Upper lobe of left lung (tissue), 4 donors: ENCODE measurements at regions not wholly inside any gene's neighbourhood (a gene's known extent, or its start where the extent isn't known, plus 50 kb on each side); places are given as distances from the start of the nearest gene placed in this dataset.

Experiments used
- CTCF ChIP-seq, 6 experiments: fragments of 450-650 bp in 4 of 6; fragments of 200-600 bp in 2 of 6; sonication (generic) in 2 of 6; IDR thresholded peaks; one replicate each; pipeline ENCODE4 v1.5.1; 2016 to 2019; ENCODE audit warnings: antibody characterized with exemption in 6 of 6
- EP300 ChIP-seq, 4 donors: sonication (generic); formaldehyde crosslinking; IDR thresholded peaks; one replicate each; pipeline ENCODE4 v1.5.1; 2017; ENCODE audit warnings: antibody characterized with exemption in 4 of 4, control low read depth in 2 of 4
- POLR2A ChIP-seq, 4 donors: fragments of 450-650 bp; IDR thresholded peaks; one replicate each; pipeline ENCODE4 v1.5.1; 2016 to 2017; ENCODE audit warnings: antibody characterized with exemption in 4 of 4, mild to moderate bottlenecking in 2 of 4

DNA sequence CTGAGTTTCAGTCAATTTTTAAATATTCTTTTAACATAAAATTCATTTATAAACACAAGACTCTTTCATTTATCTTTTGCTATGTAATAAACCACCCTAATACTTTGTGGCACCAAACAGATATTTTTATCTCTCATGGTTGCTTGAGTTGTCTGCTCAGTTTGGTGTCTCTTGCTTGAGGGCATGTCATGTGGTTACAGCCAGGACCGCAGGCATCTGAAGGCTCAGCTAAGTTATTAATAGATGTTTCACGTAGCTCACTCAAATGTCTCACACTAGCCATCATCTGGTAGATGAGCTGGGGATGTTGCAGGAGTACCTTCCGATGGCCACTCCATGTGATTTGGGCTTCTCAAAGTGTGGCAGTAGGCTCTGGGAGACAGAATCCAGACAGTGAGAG lies 597.8 kb downstream of the ETNK1 start:
- TF ChIP-seq EP300 (IDR thresholded peaks at IDR 0.05) (no peak), CTCF (IDR thresholded peaks at IDR 0.05) (no peak), POLR2A (IDR thresholded peaks at IDR 0.05) (no peak)
